ENCODE measurements at regions not wholly inside any gene's neighbourhood (a gene's known extent, or its start where the extent isn't known, plus 50 kb on each side); places are given as distances from the start of the nearest gene placed in this dataset.
A peak's percentile ranks its signal among the peaks of the same experiment; 100 is the strongest.

GRCh38 chr22:22156716-22157347, 87.8 kb upstream of the VPREB1 start:
- Histone ChIP-seq H3K27me3 (ENCODE audit: insufficient read depth, low read length) (peaks cover 85% of the 10 kb centered on the region), H3K4me3 (ENCODE audit: low read length) (no peak overlapping the region), H3K27ac (ENCODE audit: low read length) (no peak overlapping the region), H3K9me3 (ENCODE audit: insufficient read depth, low read depth, low read length) (no peaks in the 10 kb centered on the region), H3K36me3 (ENCODE audit: insufficient read depth, low read depth, low read length) (no peaks in the 10 kb centered on the region), H3K4me1 (ENCODE audit: insufficient read depth, low read length) (no peaks in the 10 kb centered on the region), H3K9ac (ENCODE audit: low read depth, low read length) (no peak overlapping the region)

- Histone ChIP-seq H3K36me3 (ENCODE audit: insufficient read depth, low read depth, low read length) (no peaks in the 10 kb centered on the region), H3K4me1 (ENCODE audit: insufficient read depth, low read length) (no peaks in the 10 kb centered on the region), H3K27me3 (ENCODE audit: insufficient read depth, low read length) (peaks cover 88% of the 10 kb centered on the region), H3K9me3 (ENCODE audit: insufficient read depth, low read depth, low read length) (no peaks in the 10 kb centered on the region), H3K4me3 (ENCODE audit: low read length) (no peak overlapping the region), H3K27ac (ENCODE audit: low read length) (no peak overlapping the region), H3K9ac (ENCODE audit: low read depth, low read length) (no peak overlapping the region)
These were observed 88.3 kb upstream of the VPREB1 start for GRCh38 chr22:22156348-22156715.

DNA sequence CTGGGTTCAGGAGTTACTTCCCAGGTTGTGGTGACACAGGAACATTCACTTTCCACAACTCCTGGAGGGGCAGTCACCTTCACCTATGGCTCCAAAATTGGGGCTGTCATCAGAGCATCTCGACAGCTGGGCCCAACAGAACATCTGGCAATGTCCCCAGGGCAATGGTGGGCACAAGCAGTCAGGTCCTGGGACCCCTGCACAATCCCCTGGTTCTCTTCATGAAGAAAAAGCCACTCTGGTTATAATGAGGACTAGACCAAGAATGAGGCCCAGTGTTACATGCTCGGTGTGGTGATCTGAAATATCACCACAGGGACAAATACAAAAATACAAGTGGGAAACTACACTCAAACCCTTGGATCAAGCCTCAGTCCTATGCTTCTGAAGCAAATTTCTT, 89.0 kb upstream of the VPREB1 start:
- Histone ChIP-seq H3K27me3 (ENCODE audit: insufficient read depth, low read length) (peaks cover 95% of the 10 kb centered on the region), H3K36me3 (ENCODE audit: insufficient read depth, low read depth, low read length) (no peaks in the 10 kb centered on the region), H3K4me3 (ENCODE audit: low read length) (no peak overlapping the region), H3K9me3 (ENCODE audit: insufficient read depth, low read depth, low read length) (no peaks in the 10 kb centered on the region), H3K9ac (ENCODE audit: low read depth, low read length) (no peak overlapping the region), H3K27ac (ENCODE audit: low read length) (no peak overlapping the region), H3K4me1 (ENCODE audit: insufficient read depth, low read length) (no peaks in the 10 kb centered on the region)

DNA sequence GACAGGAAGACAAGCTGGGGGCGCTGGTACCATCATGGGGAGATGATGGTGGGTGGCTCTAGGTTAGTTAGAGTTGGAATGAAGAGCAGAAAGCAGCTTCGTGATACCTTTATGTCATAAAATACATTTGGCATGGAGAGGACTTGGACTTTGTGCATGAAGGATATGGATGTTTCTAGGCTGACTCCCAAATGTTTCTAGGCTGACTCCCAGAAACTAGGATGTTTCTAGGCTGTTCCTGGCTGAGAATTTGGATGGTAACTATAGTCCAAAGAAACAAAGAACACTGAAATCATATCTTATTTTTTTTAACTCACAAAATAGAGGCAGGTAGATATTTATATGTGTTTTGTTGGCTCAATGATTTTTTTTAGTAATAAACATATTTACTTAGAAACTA, 89.4 kb upstream of the VPREB1 start:
- no peak overlapping the region for H3K27ac ChIP-seq (ENCODE audit: low read length)
- no peak overlapping the region for H3K4me3 ChIP-seq (ENCODE audit: low read length)
- peaks cover 99% of the 10 kb centered on the region for H3K27me3 ChIP-seq (ENCODE audit: insufficient read depth, low read length)
- H3K9ac ChIP-seq (ENCODE audit: low read depth, low read length), result no peak overlapping the region
- no peaks in the 10 kb centered on the region for H3K36me3 ChIP-seq (ENCODE audit: insufficient read depth, low read depth, low read length)
- no peaks in the 10 kb centered on the region for H3K4me1 ChIP-seq (ENCODE audit: insufficient read depth, low read length)
- no peaks in the 10 kb centered on the region for H3K9me3 ChIP-seq (ENCODE audit: insufficient read depth, low read depth, low read length)

- H3K9ac ChIP-seq (ENCODE audit: low read depth, low read length), result no peak overlapping the region
- peaks cover 100% of the 10 kb centered on the region for H3K27me3 ChIP-seq (ENCODE audit: insufficient read depth, low read length)
- H3K27ac ChIP-seq (ENCODE audit: low read length), result no peak overlapping the region
- H3K4me3 ChIP-seq (ENCODE audit: low read length), result no peak overlapping the region
- no peaks in the 10 kb centered on the region for H3K4me1 ChIP-seq (ENCODE audit: insufficient read depth, low read length)
- H3K36me3 ChIP-seq (ENCODE audit: insufficient read depth, low read depth, low read length), result no peaks in the 10 kb centered on the region
- no peaks in the 10 kb centered on the region for H3K9me3 ChIP-seq (ENCODE audit: insufficient read depth, low read depth, low read length)
These were observed 90.5 kb upstream of the VPREB1 start for GRCh38 chr22:22154040-22154439.

- no peaks in the 10 kb centered on the region for H3K4me1 ChIP-seq (ENCODE audit: insufficient read depth, low read length)
- no peak overlapping the region for H3K4me3 ChIP-seq (ENCODE audit: low read length)
- no peak overlapping the region for H3K27ac ChIP-seq (ENCODE audit: low read length)
- H3K9ac ChIP-seq (ENCODE audit: low read depth, low read length), result no peak overlapping the region
- H3K36me3 ChIP-seq (ENCODE audit: insufficient read depth, low read depth, low read length), result no peaks in the 10 kb centered on the region
- peaks cover 100% of the 10 kb centered on the region for H3K27me3 ChIP-seq (ENCODE audit: insufficient read depth, low read length)
- no peaks in the 10 kb centered on the region for H3K9me3 ChIP-seq (ENCODE audit: insufficient read depth, low read depth, low read length)
These were observed 93.3 kb upstream of the VPREB1 start for GRCh38 chr22:22151308-22151707.

DNA sequence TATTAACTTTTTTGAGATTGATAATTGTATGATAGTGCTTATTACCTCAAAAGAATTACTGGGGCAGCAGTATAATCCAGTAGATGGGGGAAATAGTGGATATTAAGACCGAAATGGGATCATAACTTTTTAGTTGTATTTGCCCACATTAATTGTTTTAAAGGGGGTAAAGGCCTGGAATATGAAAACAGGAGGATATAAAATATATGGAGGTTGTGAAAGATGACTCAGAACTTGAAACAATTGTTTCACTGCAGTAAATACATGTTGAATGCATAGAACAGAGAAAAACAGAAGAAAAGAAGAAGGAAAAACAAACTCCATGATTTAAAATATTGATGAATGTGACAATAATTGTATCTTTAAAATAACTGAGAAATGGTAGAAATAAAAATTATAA, 94.1 kb upstream of the VPREB1 start:
- Histone ChIP-seq H3K36me3 (ENCODE audit: insufficient read depth, low read depth, low read length) (no peaks in the 10 kb centered on the region), H3K27ac (ENCODE audit: low read length) (no peak overlapping the region), H3K4me3 (ENCODE audit: low read length) (no peak overlapping the region), H3K27me3 (ENCODE audit: insufficient read depth, low read length) (peaks cover 98% of the 10 kb centered on the region), H3K9me3 (ENCODE audit: insufficient read depth, low read depth, low read length) (no peaks in the 10 kb centered on the region), H3K4me1 (ENCODE audit: insufficient read depth, low read length) (no peaks in the 10 kb centered on the region), H3K9ac (ENCODE audit: low read depth, low read length) (no peak overlapping the region)

DNA sequence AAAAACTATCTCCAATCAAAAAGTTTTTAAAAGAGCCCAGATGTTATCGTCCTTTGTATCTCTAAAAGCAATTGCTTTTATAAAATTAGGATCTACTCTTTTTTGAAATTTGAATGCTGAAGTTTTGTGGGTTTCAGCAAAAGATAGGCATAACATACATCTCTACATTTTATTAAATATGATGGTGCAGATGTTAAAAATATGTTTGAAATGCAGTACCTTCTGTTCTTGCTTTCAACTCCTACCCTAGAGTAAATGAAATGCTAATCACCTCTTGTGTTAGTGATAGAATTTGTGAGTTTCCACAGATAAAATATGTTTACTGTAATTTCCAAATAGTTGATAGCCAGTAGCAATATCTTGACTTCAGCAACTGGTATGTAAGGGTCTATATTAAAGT, 95.7 kb upstream of the VPREB1 start:
- no peaks in the 10 kb centered on the region for H3K9me3 ChIP-seq (ENCODE audit: insufficient read depth, low read depth, low read length)
- H3K4me3 ChIP-seq (ENCODE audit: low read length), result no peak overlapping the region
- no peaks in the 10 kb centered on the region for H3K4me1 ChIP-seq (ENCODE audit: insufficient read depth, low read length)
- peaks cover 98% of the 10 kb centered on the region for H3K27me3 ChIP-seq (ENCODE audit: insufficient read depth, low read length)
- H3K9ac ChIP-seq (ENCODE audit: low read depth, low read length), result no peak overlapping the region
- H3K36me3 ChIP-seq (ENCODE audit: insufficient read depth, low read depth, low read length), result no peaks in the 10 kb centered on the region
- no peak overlapping the region for H3K27ac ChIP-seq (ENCODE audit: low read length)

DNA sequence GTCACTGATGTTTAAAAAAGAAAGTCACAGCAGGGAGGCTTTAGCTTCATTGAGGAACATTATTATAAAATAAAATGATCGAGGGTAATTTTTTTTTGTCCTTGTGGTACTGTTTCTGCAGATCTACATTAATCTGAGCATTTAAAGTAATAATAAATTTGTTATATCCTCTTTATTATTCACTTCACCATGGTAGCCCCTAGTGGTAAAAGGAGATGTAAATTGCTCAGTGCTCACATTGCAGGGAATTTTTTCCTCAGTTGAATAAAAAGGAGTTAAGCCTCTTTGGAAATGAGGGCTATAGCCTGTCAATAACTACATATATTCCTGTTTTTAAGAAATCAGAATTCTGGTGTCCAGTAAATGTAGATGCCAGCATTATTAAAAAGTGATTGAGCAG, 99.7 kb upstream of the VPREB1 start:
- Histone ChIP-seq H3K36me3 (ENCODE audit: insufficient read depth, low read depth, low read length) (no peaks in the 10 kb centered on the region), H3K9ac (ENCODE audit: low read depth, low read length) (no peak overlapping the region), H3K27ac (ENCODE audit: low read length) (no peak overlapping the region), H3K27me3 (ENCODE audit: insufficient read depth, low read length) (peaks cover 98% of the 10 kb centered on the region), H3K4me3 (ENCODE audit: low read length) (no peak overlapping the region), H3K4me1 (ENCODE audit: insufficient read depth, low read length) (peaks cover 15% of the 10 kb centered on the region), H3K9me3 (ENCODE audit: insufficient read depth, low read depth, low read length) (no peaks in the 10 kb centered on the region)

GRCh38 chr22:22143448-22143847, 101.1 kb upstream of the VPREB1 start:
- Histone ChIP-seq H3K27me3 (ENCODE audit: insufficient read depth, low read length) (peaks cover 98% of the 10 kb centered on the region), H3K4me3 (ENCODE audit: low read length) (no peak overlapping the region), H3K36me3 (ENCODE audit: insufficient read depth, low read depth, low read length) (no peaks in the 10 kb centered on the region), H3K4me1 (ENCODE audit: insufficient read depth, low read length) (peaks cover 15% of the 10 kb centered on the region), H3K9me3 (ENCODE audit: insufficient read depth, low read depth, low read length) (no peaks in the 10 kb centered on the region), H3K27ac (ENCODE audit: low read length) (no peak overlapping the region), H3K9ac (ENCODE audit: low read depth, low read length) (no peak overlapping the region)

DNA sequence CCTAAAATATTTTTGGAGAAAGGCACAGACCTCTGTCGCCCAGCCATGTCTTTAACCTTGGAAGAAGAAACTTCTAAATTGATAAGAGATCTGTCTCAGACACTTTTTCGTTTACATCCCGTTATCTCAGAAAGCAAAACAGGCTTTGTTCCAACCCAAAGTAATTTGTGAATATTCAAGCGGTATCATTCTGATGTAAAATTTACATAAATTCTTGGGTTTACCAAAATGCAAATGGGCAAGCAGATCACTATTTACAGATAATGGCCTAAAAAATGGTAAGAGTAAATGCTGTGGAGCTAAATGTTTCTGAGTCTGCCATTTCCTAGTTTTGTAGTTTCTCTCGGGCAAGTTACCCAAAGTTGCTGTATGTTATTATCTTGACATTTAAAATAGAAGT, 101.9 kb upstream of the VPREB1 start:
- no peaks in the 10 kb centered on the region for H3K9me3 ChIP-seq (ENCODE audit: insufficient read depth, low read depth, low read length)
- peaks cover 98% of the 10 kb centered on the region for H3K27me3 ChIP-seq (ENCODE audit: insufficient read depth, low read length)
- H3K36me3 ChIP-seq (ENCODE audit: insufficient read depth, low read depth, low read length), result no peaks in the 10 kb centered on the region
- no peak overlapping the region for H3K27ac ChIP-seq (ENCODE audit: low read length)
- peak overlapping the region; percentile 7; the same call in 1 of the 2 replicates for H3K9ac ChIP-seq (ENCODE audit: low read depth, low read length)
- peaks cover 15% of the 10 kb centered on the region for H3K4me1 ChIP-seq (ENCODE audit: insufficient read depth, low read length)
- no peak overlapping the region for H3K4me3 ChIP-seq (ENCODE audit: low read length)

GRCh38 chr22:22141771-22142591, 102.6 kb upstream of the VPREB1 start:
- Histone ChIP-seq H3K4me1 (ENCODE audit: insufficient read depth, low read length) (peaks cover 15% of the 10 kb centered on the region), H3K27me3 (ENCODE audit: insufficient read depth, low read length) (peaks cover 98% of the 10 kb centered on the region), H3K9ac (ENCODE audit: low read depth, low read length) (peak overlapping the region; percentile 7; the same call in 1 of the 2 replicates), H3K9me3 (ENCODE audit: insufficient read depth, low read depth, low read length) (no peaks in the 10 kb centered on the region), H3K36me3 (ENCODE audit: insufficient read depth, low read depth, low read length) (no peaks in the 10 kb centered on the region), H3K4me3 (ENCODE audit: low read length) (no peak overlapping the region), H3K27ac (ENCODE audit: low read length) (no peak overlapping the region)
